ENCODE measurements at regions not wholly inside any gene's neighbourhood (a gene's known extent, or its start where the extent isn't known, plus 50 kb on each side); places are given as distances from the start of the nearest gene placed in this dataset.
"Not testable (repeated sequence)": the region's sequence is repeated elsewhere in the genome, so short reads cannot be mapped to it uniquely, and the experiment has no call there.

- H3K4me1 ChIP-seq (replicated peaks), result no peaks in the 10 kb centered on the region
- no peak for DNase-seq (ENCODE audit: low spot score)
- no peaks in the 10 kb centered on the region for H3K27me3 ChIP-seq (replicated peaks; ENCODE audit: insufficient read depth)
- H3K9me3 ChIP-seq, result no peaks in the 10 kb centered on the region
- H3K27ac ChIP-seq, result no peak overlapping the region
- no peak overlapping the region for H3K4me3 ChIP-seq
- TF ChIP-seq POLR2A (IDR thresholded peaks at IDR 0.05) (no peak), CTCF (IDR thresholded peaks at IDR 0.05) (no peak), POLR2AphosphoS5 (IDR thresholded peaks at IDR 0.05) (no peak)
- intact Hi-C loops (cut with DNase I), result no loop called here
- no peaks in the 10 kb centered on the region for H3K36me3 ChIP-seq
- 63% methylated on average over 5 of the region's 5 CpGs for WGBS
Observed at GRCh38 chr13:67917291-67917987, 687.3 kb upstream of the PCDH9 start.

GRCh38 chr13:67916650-67917049, 686.5 kb upstream of the PCDH9 start:
- DNase-seq (ENCODE audit: low spot score), result no peak
- no peak for TF ChIP-seq POLR2AphosphoS5 (IDR thresholded peaks at IDR 0.05)
- no peak overlapping the region for H3K27ac ChIP-seq
- WGBS, result 52% methylated on average over 1 of the region's 1 CpG
- no peaks in the 10 kb centered on the region for H3K9me3 ChIP-seq
- no peak overlapping the region for H3K4me3 ChIP-seq
- H3K36me3 ChIP-seq, result no peaks in the 10 kb centered on the region
- H3K27me3 ChIP-seq (replicated peaks; ENCODE audit: insufficient read depth), result no peaks in the 10 kb centered on the region
- intact Hi-C loops (cut with DNase I), result no loop called here
- H3K4me1 ChIP-seq (replicated peaks), result no peaks in the 10 kb centered on the region

- Histone ChIP-seq H3K36me3 (no peaks in the 10 kb centered on the region), H3K27me3 (replicated peaks; ENCODE audit: insufficient read depth) (no peaks in the 10 kb centered on the region), H3K4me1 (replicated peaks) (no peaks in the 10 kb centered on the region), H3K9me3 (no peaks in the 10 kb centered on the region), H3K27ac (no peak overlapping the region), H3K4me3 (no peak overlapping the region)
- 85% methylated on average over 27 of the region's 27 CpGs for WGBS
- intact Hi-C loops (cut with DNase I), result no loop called here
- DNase-seq (ENCODE audit: low spot score), result no peak
- no peak for TF ChIP-seq CTCF (IDR thresholded peaks at IDR 0.05)
- no peak for TF ChIP-seq POLR2A (IDR thresholded peaks at IDR 0.05)
- no peak for TF ChIP-seq POLR2AphosphoS5 (IDR thresholded peaks at IDR 0.05)
Observed at GRCh38 chr13:67914535-67914934, 684.4 kb upstream of the PCDH9 start.

- H3K4me3 ChIP-seq; H3K27me3 ChIP-seq (replicated peaks; ENCODE audit: insufficient read depth); H3K4me1 ChIP-seq (replicated peaks); H3K27ac ChIP-seq; H3K36me3 ChIP-seq; H3K9me3 ChIP-seq; intact Hi-C loops (cut with DNase I); DNase-seq (ENCODE audit: low spot score): not testable (repeated sequence)
- 71% methylated on average over 8 of the region's 8 CpGs for WGBS
Observed at GRCh38 chr13:67902960-67903359, 672.8 kb upstream of the PCDH9 start.

GRCh38 chr13:67880916-67881315, 650.8 kb upstream of the PCDH9 start:
- no peak for DNase-seq (ENCODE audit: low spot score)
- intact Hi-C loops (cut with DNase I), result no loop called here
- no peak overlapping the region for H3K4me3 ChIP-seq

More at GRCh38 chr13:67880916-67881315, 650.8 kb upstream of the PCDH9 start:
- Histone ChIP-seq H3K4me1 (replicated peaks) (no peaks in the 10 kb centered on the region), H3K36me3 (no peaks in the 10 kb centered on the region), H3K9me3 (no peaks in the 10 kb centered on the region), H3K27ac (no peak overlapping the region), H3K27me3 (replicated peaks; ENCODE audit: insufficient read depth) (no peaks in the 10 kb centered on the region)
- WGBS, result 93% methylated on average over 1 of the region's 1 CpG
- no peak for TF ChIP-seq POLR2A (IDR thresholded peaks at IDR 0.05)
- TF ChIP-seq CTCF (IDR thresholded peaks at IDR 0.05), result no peak
- no peak for TF ChIP-seq POLR2AphosphoS5 (IDR thresholded peaks at IDR 0.05)
